SK-N-MC (cell line): ENCODE measurements at regions not wholly inside any gene's neighbourhood (a gene's known extent, or its start where the extent isn't known, plus 50 kb on each side); places are given as distances from the start of the nearest gene placed in this dataset.
"Not testable (repeated sequence)": the region's sequence is repeated elsewhere in the genome, so short reads cannot be mapped to it uniquely, and the experiment has no call there.

Experiments used
- DNase-seq: peaks from one replicate; pipeline ENCODE4 v3.0.0-alpha.2; 2011; ENCODE audit warnings: low read depth, low spot score
- H3K27ac ChIP-seq: fragments of 200-600 bp; sonication (generic); 2 replicates; pipeline ENCODE4 v1.5.1; 2016; ENCODE audit warnings: mixed run types
- H3K36me3 ChIP-seq: fragments of 200-600 bp; sonication (generic); 2 replicates; pipeline ENCODE4 v1.6.1; 2017; ENCODE audit warnings: antibody characterized with exemption, low read length, mixed read lengths; ENCODE audit not compliant: insufficient read depth
- H3K4me3 ChIP-seq: fragments of 200-600 bp; sonication (generic); 2 replicates; pipeline ENCODE4 v1.5.1; 2016
- H3K9ac ChIP-seq: fragments of 200-600 bp; sonication (generic); 2 replicates; pipeline ENCODE4 v1.8.0; 2017; ENCODE audit warnings: mixed run types, mixed read lengths; ENCODE audit not compliant: insufficient read length
- H3K9me3 ChIP-seq: fragments of 200-600 bp; sonication (generic); 2 replicates; pipeline ENCODE4 v1.6.1; 2017; ENCODE audit warnings: low read depth, mild to moderate bottlenecking, antibody characterized with exemption, low read length, moderate library complexity, mixed read lengths
- EZH2 ChIP-seq: fragments of 200-600 bp; sonication (generic); IDR thresholded peaks from one replicate; pipeline ENCODE4 v1.6.1; 2017; ENCODE audit warnings: antibody characterized with exemption
- FOXP2 ChIP-seq: optimal IDR thresholded peaks from 2 replicates; pipeline ENCODE3; 2011; ENCODE audit warnings: mild to moderate bottlenecking, moderate library complexity; ENCODE audit not compliant: insufficient read depth; ENCODE audit errors: extremely low read length, control extremely low read depth
- POLR2AphosphoS5 ChIP-seq: IDR thresholded peaks from 2 replicates; pipeline ENCODE4 v1.6.1; 2012; ENCODE audit warnings: mild to moderate bottlenecking, low read depth, low read length, borderline replicate concordance

DNA sequence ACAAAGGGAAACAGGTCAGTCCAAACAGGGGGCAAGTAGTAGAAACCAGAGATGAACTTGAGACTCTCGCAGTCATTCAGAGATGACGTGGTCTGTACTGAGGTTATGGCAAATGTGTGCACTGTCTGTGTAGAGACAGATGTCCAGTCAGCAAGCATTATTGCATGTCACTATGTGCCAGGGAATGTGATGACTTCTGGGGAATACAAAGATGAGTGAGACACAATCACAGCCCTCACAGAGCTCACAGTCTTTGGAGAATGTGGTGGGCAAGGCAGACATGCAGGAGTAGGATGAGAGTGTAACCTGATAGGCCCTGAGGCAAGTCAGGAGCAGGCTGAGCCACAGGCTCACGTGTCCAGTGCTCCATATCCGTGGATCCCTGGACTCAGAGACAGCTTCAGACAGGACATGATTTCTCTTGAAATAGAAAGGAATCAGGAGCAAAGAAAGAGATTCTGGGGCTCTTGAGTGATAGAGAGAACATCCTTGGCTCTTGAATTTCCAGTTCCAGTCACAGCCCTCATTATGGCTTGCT lies 550.7 kb downstream of the ETS1 start:
- DNase-seq: no peak
- H3K9me3 ChIP-seq: no peaks in the 10 kb centered on the region
- no peaks in the 10 kb centered on the region for H3K36me3 ChIP-seq
- H3K4me3 ChIP-seq: no peak overlapping the region
- no peak overlapping the region for H3K27ac ChIP-seq
- TF ChIP-seq FOXP2 (no peak), POLR2AphosphoS5 (no peak), EZH2 (no peak)
- no peak overlapping the region for H3K9ac ChIP-seq

DNA sequence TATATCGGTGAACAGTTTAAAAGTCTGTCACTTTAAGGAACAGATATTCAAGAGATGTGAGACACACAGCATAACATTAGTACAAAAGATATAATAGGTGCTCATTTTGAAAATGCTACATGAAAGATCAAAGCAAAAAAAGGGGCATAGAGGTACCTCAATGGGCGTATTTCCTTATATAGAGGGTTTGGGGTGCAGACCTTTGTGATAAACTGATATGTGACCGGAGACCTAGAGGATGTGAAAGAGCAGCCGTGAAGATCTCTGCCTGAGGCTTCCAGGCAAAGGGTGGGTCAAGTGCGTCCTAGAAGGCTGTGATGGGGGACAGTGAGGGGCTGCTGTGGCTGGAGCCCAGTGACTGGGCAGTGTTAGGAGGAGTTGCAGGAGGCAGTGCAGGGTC lies 551.4 kb downstream of the ETS1 start:
- TF ChIP-seq FOXP2 (no peak), POLR2AphosphoS5 (no peak), EZH2 (no peak)

DNA sequence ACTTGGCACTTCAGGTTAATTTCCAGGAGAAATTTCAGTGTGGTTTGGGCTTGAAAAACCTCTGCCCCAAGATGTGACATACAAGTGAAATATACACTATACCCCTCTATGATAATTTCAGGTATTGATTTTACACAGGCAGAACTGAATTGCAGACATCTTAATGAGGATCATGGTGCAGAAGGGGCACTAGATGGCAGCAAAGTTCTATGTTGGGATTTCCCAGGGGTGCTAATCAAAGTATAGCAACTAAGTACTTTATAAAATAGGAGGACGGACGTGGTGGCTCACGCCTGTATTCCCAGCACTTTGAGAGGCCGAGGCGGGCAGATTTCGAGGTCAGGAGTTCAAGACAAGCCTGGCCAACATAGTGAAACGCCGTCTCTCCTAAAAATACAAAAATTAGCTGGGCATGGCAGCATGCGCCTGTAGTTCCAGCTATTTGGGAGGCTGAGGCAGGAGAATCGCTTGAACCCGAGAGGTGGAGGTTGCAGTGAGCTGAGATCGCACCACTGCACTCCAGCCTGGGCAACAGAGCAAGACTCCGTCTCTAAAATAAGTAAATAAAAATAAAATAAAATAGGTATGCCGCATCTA lies 555.7 kb downstream of the ETS1 start:
- not testable (repeated sequence) for H3K36me3 ChIP-seq, H3K27ac ChIP-seq, H3K9me3 ChIP-seq, H3K4me3 ChIP-seq, H3K9ac ChIP-seq
- peak; percentile 47 for DNase-seq

More for the DNA sequence above, 551.4 kb downstream of the ETS1 start:
- Histone ChIP-seq H3K36me3 (no peaks in the 10 kb centered on the region), H3K9ac (no peak overlapping the region), H3K4me3 (no peak overlapping the region), H3K9me3 (no peaks in the 10 kb centered on the region), H3K27ac (no peak overlapping the region)
- DNase-seq: no peak

DNA sequence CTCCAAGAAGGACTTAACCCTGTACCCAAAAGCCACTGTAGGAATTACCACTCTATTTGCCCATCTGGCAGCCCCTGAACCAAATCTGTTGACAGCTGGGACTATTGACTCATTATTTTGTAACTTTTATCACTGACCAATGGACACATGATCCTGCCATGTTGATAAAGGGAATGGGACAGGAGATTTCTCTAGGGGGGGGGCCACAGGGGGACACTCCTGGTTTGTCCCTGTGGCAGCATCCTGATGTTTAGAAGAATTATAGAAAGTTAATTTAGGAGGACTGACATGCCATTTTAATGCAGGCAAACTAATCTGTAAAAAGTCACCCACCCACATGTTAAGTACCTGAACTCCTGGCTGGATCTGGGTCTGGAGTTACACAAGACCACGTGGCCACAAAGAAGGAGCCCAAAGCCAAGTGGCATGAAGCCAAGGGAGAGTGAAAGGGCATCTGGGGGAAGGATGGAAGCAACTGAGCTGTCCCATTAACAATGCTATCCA lies 558.1 kb downstream of the ETS1 start:
- no peak overlapping the region for H3K4me3 ChIP-seq
- TF ChIP-seq EZH2: no peak
- no peak for TF ChIP-seq FOXP2
- no peak for TF ChIP-seq POLR2AphosphoS5
- H3K36me3 ChIP-seq: no peaks in the 10 kb centered on the region
- no peak overlapping the region for H3K9ac ChIP-seq
- no peak overlapping the region for H3K27ac ChIP-seq
- H3K9me3 ChIP-seq: no peaks in the 10 kb centered on the region
- no peak for DNase-seq

DNA sequence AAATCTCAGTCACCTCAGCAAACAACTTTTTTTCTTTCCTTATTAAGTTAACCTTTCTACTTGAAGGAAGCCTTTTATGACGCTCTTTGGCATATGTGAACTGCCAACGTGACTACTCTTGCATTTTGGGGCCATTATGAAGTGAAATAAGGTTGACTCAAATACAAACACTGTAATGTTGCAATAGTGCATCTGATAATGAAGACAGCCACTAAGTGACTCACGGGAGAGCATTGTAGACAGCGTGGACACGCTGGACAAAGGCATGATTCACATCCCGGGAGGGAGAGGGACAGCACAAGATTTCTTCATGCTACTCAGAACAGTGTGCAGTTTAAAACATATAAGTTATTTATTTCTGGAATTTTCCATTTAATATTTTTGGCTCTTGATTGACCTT lies 560.8 kb downstream of the ETS1 start:
- Histone ChIP-seq H3K9me3 (no peaks in the 10 kb centered on the region), H3K9ac (no peak overlapping the region), H3K36me3 (no peaks in the 10 kb centered on the region), H3K4me3 (no peak overlapping the region), H3K27ac (no peak overlapping the region)
- no peak for DNase-seq
- TF ChIP-seq EZH2 (no peak), FOXP2 (no peak), POLR2AphosphoS5 (no peak)

DNA sequence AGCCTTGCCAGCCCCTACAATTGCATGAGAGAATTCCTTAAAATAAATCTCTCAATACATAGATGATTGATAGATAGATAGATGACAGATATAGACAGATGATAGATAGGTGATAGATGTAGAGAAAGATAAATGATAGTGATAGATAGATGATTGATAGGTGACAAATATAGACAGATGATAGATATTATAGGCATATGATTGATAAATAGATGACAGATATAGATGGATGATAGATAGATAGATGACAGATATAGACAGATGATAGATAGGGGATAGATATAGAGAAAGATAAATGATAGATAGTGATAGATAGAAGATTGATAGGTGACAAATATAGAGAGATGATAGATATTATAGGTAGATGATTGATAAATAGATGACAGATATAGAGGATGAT lies 564.6 kb downstream of the ETS1 start:
- no peak for TF ChIP-seq EZH2
- H3K9me3 ChIP-seq: no peaks in the 10 kb centered on the region
- DNase-seq: no peak
- H3K27ac ChIP-seq: no peak overlapping the region
- H3K9ac ChIP-seq: no peak overlapping the region
- no peak overlapping the region for H3K4me3 ChIP-seq
- H3K36me3 ChIP-seq: no peaks in the 10 kb centered on the region

DNA sequence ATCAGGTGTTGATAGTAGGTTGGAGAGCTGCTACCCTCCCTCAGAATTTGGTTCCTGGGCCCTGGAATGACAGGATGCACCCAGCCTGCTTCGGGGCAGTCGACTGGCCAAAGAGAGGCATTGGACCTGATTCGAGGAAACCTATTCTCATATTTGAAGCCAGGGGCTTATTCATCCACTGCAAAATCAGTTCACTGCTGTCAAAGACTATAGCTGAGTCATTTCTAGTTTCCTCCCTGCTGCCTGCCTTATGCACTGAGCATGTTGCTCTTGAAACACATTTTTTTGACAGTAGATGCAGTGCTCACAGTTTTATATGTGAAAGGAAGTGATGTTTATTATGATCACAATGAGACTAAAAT lies 565.4 kb downstream of the ETS1 start:
- no peak overlapping the region for H3K27ac ChIP-seq
- TF ChIP-seq FOXP2: no peak
- TF ChIP-seq POLR2AphosphoS5: no peak
- no peak for TF ChIP-seq EZH2
- DNase-seq: no peak

DNA sequence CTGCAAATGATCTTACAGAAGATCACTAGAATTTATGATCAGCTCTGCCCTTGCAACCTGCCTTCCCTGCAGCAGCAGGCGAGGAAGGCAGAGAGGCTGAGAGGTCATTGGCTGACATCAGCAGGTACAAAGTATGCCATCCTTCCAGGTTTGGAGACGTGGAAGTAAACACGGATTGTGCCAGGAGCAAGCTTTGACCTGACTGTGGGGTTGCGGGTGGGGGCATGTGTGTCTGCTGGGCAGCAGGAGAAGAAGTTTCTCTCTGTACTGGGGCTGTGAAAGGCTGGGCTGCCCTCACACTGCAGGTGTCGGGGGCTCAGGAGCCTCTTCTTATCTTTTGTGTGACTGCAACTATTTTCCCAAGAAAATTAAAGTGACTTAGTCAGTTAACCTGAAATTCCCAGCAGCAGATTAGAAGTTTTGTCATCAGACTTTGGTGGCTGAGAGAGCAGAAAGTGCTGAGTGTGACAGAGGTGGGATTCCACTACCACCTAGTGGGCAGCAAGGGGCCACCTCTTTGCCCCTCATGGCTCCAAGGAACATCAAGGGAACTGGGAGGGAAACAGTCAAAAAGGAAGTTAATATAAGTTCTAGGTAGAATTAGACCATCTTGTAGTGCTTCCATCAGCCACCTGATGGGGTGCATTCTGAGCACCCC lies 565.9 kb downstream of the ETS1 start:
- no peaks in the 10 kb centered on the region for H3K9me3 ChIP-seq
- no peak for TF ChIP-seq EZH2
- TF ChIP-seq FOXP2: no peak
- TF ChIP-seq POLR2AphosphoS5: no peak
- H3K27ac ChIP-seq: no peak overlapping the region
- H3K4me3 ChIP-seq: no peak overlapping the region
- no peaks in the 10 kb centered on the region for H3K36me3 ChIP-seq
- no peak for DNase-seq
- no peak overlapping the region for H3K9ac ChIP-seq

More for the DNA sequence above, 565.4 kb downstream of the ETS1 start:
- Histone ChIP-seq H3K9ac (no peak overlapping the region), H3K36me3 (no peaks in the 10 kb centered on the region), H3K4me3 (no peak overlapping the region), H3K9me3 (no peaks in the 10 kb centered on the region)

DNA sequence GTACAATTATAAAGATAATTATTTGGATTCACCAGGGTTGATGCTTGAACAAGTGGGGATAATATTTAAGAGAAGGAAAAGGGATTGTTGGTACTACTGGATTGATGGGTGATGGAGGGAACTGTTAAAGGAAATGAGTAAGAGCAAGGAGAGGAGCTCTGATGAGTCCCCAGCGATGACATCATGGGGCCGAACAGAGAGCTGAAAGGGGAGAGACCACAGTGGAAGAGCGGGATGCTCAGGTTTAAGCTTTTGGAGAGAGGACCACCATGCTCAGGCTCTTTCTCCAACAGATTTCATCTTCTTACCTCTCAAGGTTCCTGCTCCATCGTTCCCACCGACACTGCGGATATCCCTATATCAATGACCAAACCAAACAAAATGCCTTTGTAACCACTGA lies 568.7 kb downstream of the ETS1 start:
- H3K9me3 ChIP-seq: no peaks in the 10 kb centered on the region
- no peak for DNase-seq
- no peak overlapping the region for H3K9ac ChIP-seq
- H3K27ac ChIP-seq: no peak overlapping the region
- TF ChIP-seq FOXP2: no peak
- TF ChIP-seq EZH2: no peak
- TF ChIP-seq POLR2AphosphoS5: no peak
- no peak overlapping the region for H3K4me3 ChIP-seq
- H3K36me3 ChIP-seq: no peaks in the 10 kb centered on the region

DNA sequence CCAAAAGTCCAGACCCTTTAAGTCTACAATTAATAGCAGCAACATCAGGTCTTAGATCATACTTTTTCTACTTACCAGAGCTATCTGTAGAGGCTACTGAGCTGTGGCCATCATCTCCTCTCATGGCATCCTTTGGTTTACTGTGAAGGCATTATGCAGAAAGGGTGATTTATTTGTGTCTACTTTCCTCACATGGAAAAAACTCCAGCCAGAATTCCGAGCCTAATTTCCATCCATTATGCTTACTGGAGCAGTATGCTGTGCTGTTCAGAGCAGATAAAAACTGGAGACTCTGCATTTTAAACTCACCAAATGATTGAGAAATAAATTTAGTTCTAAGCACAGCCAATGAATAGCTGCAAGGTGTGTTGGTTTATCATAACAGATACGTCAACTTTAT lies 581.8 kb downstream of the ETS1 start:
- Histone ChIP-seq H3K27ac (no peak overlapping the region), H3K9ac (no peak overlapping the region)
- TF ChIP-seq FOXP2 (no peak), POLR2AphosphoS5 (no peak)

More for the DNA sequence above, 581.8 kb downstream of the ETS1 start:
- H3K4me3 ChIP-seq: no peak overlapping the region
- DNase-seq: no peak
- H3K9me3 ChIP-seq: no peaks in the 10 kb centered on the region
- H3K36me3 ChIP-seq: no peaks in the 10 kb centered on the region
